ENCODE measurements at regions not wholly inside any gene's neighbourhood (a gene's known extent, or its start where the extent isn't known, plus 50 kb on each side); places are given as distances from the start of the nearest gene placed in this dataset.

GRCh38 chr18:40016405-40016804, 1938.6 kb upstream of the PIK3C3 start:
- TF ChIP-seq EZH2phosphoT487 (IDR thresholded peaks at IDR 0.05) (no peak), EZH2 (IDR thresholded peaks at IDR 0.05) (no peak)
